Caco-2 (cell line): ENCODE measurements at regions not wholly inside any gene's neighbourhood (a gene's known extent, or its start where the extent isn't known, plus 50 kb on each side); places are given as distances from the start of the nearest gene placed in this dataset.
A peak's percentile ranks its signal among the peaks of the same experiment; 100 is the strongest.

Experiments
- BruUV-seq: library from RNA; stranded (reverse); fragments of 400-500 nt; replicated peaks from 2 replicates; lab custom pipeline; 2021; lab: Mats Ljungman, UMichigan
- CTCF ChIA-PET: fragments of 300-600 bp; sonication (Branson Sonifier 250); formaldehyde crosslinking; loops from one replicate; lab custom pipeline; 2022; ENCODE audit warnings: antibody characterized with exemption; lab: Charles Lee
- POLR2A ChIA-PET: fragments of 300-600 bp; sonication (Branson Sonifier 250); formaldehyde crosslinking; loops from one replicate; lab custom pipeline; 2022; ENCODE audit warnings: antibody characterized with exemption; lab: Charles Lee
- DNase-seq, 2 experiments: peaks; one replicate each; pipeline versions ENCODE4 v3.0.0 to v3.0.0-alpha.2; 2020 to 2022
- H3K27me3 ChIP-seq: replicated peaks from 2 replicates; pipeline ENCODE4 v1.6.0; 2011; ENCODE audit warnings: low read length; ENCODE audit not compliant: control insufficient read depth, insufficient read depth
- H3K36me3 ChIP-seq: 2 replicates; pipeline ENCODE4 v1.5.1; 2011; ENCODE audit warnings: low read length; ENCODE audit not compliant: control insufficient read depth, insufficient read depth
- H3K4me1 ChIP-seq: fragments of 250-450 bp; sonication (Bioruptor Pico); 2 replicates; pipeline ENCODE4 v1.5.1; 2020; ENCODE audit warnings: mild to moderate bottlenecking
- H3K4me3 ChIP-seq: 2 replicates; pipeline ENCODE4 v1.5.1; 2011; ENCODE audit warnings: low read depth, mild to moderate bottlenecking, control low read depth, low read length
- H3K9me3 ChIP-seq: fragments of 250-450 bp; sonication (Bioruptor Pico); 2 replicates; pipeline ENCODE4 v1.5.1; 2020; ENCODE audit warnings: mild to moderate bottlenecking, moderate library complexity
- H3K27ac Mint-ChIP-seq: one replicate; pipeline ENCODE4 v1.8.0; 2022; ENCODE audit warnings: mixed read lengths; ENCODE audit not compliant: unreplicated experiment
- H3K27me3 Mint-ChIP-seq: one replicate; pipeline ENCODE4 v1.8.0; 2022; ENCODE audit warnings: mixed read lengths; ENCODE audit not compliant: insufficient read depth, unreplicated experiment
- H3K36me3 Mint-ChIP-seq: one replicate; pipeline ENCODE4 v1.8.0; 2022; ENCODE audit warnings: mild to moderate bottlenecking, mixed read lengths; ENCODE audit not compliant: insufficient read depth, unreplicated experiment
- H3K4me1 Mint-ChIP-seq: one replicate; pipeline ENCODE4 v1.8.0; 2022; ENCODE audit warnings: low read depth, mixed read lengths; ENCODE audit not compliant: unreplicated experiment
- H3K4me3 Mint-ChIP-seq: one replicate; pipeline ENCODE4 v1.8.0; 2022; ENCODE audit warnings: mild to moderate bottlenecking, moderate library complexity, mixed read lengths; ENCODE audit not compliant: unreplicated experiment
- H3K9me3 Mint-ChIP-seq: one replicate; pipeline ENCODE4 v1.8.0; 2022; ENCODE audit warnings: mixed read lengths; ENCODE audit not compliant: unreplicated experiment
- intact Hi-C: fragments of 100-400 bp; cut with micrococcal nuclease; formaldehyde crosslinking; loops from one replicate; pipeline ENCODE4 v1.10.0; 2022; ENCODE audit not compliant: unreplicated experiment
- TF ChIP-seq, protein P1 (sequence below), 2 experiments: fragments of 200-600 bp in 1 of 2; IDR thresholded peaks; 1 replicate in 1 of 2; 2 replicates in 1 of 2; pipeline versions ENCODE4 v1.5.1 to v1.8.0; 2011 to 2022; ENCODE audit warnings: antibody characterized with exemption in 1 of 2, control low read depth in 1 of 2, inconsistent platforms in 1 of 2, low read depth in 1 of 2, low read length in 1 of 2, mild to moderate bottlenecking in 1 of 2, moderate library complexity in 1 of 2; ENCODE audit not compliant: insufficient read depth in 1 of 2, severe bottlenecking in 1 of 2, unreplicated experiment in 1 of 2

DNA sequence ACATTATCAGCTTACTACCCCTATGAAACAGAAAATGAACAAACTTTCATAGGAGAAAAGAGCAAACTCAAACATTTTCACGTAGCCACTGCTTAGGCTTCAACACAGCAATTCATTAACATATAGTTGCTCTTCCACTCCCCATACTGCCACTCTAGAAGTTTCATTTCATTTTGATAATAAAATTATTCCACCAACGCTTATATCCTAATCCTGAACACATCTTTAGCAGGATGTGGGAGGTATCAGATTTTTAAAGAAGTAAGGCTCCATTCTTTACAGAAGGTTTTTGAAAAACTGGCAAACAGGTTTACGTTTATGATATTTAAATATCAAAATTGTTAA is 77.5 kb upstream of the ANK3 start:
- Mint-ChIP-seq H3K4me1 (peaks cover 10% of the 10 kb centered on the region), H3K36me3 (no peaks in the 10 kb centered on the region)
- TF ChIP-seq, protein P1, sequence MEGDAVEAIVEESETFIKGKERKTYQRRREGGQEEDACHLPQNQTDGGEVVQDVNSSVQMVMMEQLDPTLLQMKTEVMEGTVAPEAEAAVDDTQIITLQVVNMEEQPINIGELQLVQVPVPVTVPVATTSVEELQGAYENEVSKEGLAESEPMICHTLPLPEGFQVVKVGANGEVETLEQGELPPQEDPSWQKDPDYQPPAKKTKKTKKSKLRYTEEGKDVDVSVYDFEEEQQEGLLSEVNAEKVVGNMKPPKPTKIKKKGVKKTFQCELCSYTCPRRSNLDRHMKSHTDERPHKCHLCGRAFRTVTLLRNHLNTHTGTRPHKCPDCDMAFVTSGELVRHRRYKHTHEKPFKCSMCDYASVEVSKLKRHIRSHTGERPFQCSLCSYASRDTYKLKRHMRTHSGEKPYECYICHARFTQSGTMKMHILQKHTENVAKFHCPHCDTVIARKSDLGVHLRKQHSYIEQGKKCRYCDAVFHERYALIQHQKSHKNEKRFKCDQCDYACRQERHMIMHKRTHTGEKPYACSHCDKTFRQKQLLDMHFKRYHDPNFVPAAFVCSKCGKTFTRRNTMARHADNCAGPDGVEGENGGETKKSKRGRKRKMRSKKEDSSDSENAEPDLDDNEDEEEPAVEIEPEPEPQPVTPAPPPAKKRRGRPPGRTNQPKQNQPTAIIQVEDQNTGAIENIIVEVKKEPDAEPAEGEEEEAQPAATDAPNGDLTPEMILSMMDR (IDR thresholded peaks at IDR 0.05; ENCODE audit: insufficient read depth in 1 of 2, low read depth in 1 of 2, low read length in 1 of 2, severe bottlenecking in 1 of 2, unreplicated experiment in 1 of 2) = no peak

DNA sequence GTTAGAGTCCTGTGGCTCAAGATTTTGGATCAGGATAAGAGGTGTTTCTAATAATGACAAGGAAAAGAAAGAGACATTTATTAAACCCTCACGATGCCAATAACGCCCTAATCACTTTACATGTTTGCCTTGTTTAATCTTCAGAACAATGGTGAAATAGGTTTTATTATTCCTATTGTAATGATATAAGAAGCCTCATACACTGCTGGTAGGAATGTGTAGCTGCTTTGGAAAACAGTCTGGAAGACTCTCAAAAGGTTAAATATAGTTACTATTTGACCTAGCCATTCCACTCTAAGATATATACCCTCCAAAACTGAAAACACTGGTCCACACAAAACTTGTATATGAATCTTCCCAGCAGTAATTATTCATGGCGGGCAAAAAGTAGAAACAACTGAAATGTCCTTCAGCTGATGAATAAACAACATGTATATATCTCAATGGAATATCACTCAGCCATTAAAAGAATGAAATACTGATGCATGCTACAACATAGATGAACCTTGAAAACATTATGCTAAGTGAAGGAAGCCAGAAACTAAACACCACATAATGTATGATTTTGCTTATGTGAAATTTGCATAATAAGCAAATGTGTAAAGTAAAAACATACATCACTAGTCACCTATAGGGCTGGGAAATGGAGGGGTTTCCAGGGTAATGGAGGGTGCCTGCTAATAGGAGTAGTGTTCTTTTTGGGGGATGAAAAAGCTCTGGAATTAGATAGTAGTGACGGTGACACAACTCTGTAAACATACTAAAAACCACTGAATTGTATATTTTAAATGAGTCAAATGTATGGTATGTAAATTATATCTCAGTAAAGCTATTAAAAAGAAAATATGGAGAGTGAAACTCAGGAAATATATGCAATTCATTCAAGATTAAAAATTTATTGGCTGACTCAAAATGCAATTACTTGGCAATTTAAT is 76.9 kb upstream of the ANK3 start:
- Histone ChIP-seq H3K27me3 (no peaks in the 10 kb centered on the region), H3K36me3 (no peaks in the 10 kb centered on the region), H3K4me3 (no peak overlapping the region), H3K9me3 (no peaks in the 10 kb centered on the region), H3K4me1 (no peaks in the 10 kb centered on the region)
- H3K27ac Mint-ChIP-seq = no peak overlapping the region
- no peak overlapping the region for H3K4me3 Mint-ChIP-seq
- no TSS peak for BruUV-seq
- H3K36me3 Mint-ChIP-seq = no peaks in the 10 kb centered on the region
- CTCF ChIA-PET = interaction anchor here (1.0 kb wide), 1 partner anchor 184 kb away, joined by 3 read pairs; no protein-coding TSS in a partner anchor
- TF ChIP-seq, protein P1 (IDR thresholded peaks at IDR 0.05; ENCODE audit: insufficient read depth in 1 of 2, low read depth in 1 of 2, low read length in 1 of 2, severe bottlenecking in 1 of 2, unreplicated experiment in 1 of 2) = peak in 1 of 2 experiments; percentile 12
- intact Hi-C loops = no loop called here
- H3K9me3 Mint-ChIP-seq = no peaks in the 10 kb centered on the region
- POLR2A ChIA-PET = no interaction called here
- H3K4me1 Mint-ChIP-seq = peaks cover 10% of the 10 kb centered on the region
- no peaks in the 10 kb centered on the region for H3K27me3 Mint-ChIP-seq
- no peak for DNase-seq

More for the DNA sequence above, 77.5 kb upstream of the ANK3 start:
- no TSS peak for BruUV-seq
- Mint-ChIP-seq H3K27ac (no peak overlapping the region), H3K27me3 (no peaks in the 10 kb centered on the region), H3K9me3 (no peaks in the 10 kb centered on the region), H3K4me3 (no peak overlapping the region)
- Histone ChIP-seq H3K4me1 (no peaks in the 10 kb centered on the region), H3K36me3 (no peaks in the 10 kb centered on the region), H3K4me3 (no peak overlapping the region), H3K27me3 (no peaks in the 10 kb centered on the region), H3K9me3 (no peaks in the 10 kb centered on the region)
- DNase-seq = no peak
- POLR2A ChIA-PET = no interaction called here
- intact Hi-C loops = no loop called here
- CTCF ChIA-PET = interaction anchor here (1.0 kb wide), 1 partner anchor 183 kb away, joined by 3 read pairs; no protein-coding TSS in a partner anchor

DNA sequence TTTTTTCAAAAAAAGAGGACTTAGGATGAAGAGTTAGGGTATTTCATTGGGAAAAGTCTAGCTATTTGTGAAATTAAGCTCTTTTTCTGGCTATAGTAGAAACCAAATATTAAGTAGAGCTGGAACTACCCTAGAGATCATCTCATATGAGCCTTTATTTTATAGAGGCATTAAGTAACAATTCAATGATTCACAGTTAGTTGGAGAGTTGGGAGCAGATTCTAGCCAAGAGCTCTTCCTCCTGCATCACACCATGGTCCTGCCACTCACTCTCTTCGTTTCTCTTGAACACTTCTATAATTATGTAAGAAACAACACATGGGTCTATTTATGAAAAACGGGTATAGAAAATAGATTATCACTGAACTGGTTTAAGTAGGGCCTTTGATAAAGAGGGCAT is 76.1 kb upstream of the ANK3 start:
- intact Hi-C loops = no loop called here
- no TSS peak for BruUV-seq
- Mint-ChIP-seq H3K36me3 (no peaks in the 10 kb centered on the region), H3K27me3 (no peaks in the 10 kb centered on the region), H3K4me1 (peaks cover 10% of the 10 kb centered on the region), H3K4me3 (no peak overlapping the region), H3K27ac (no peak overlapping the region), H3K9me3 (no peaks in the 10 kb centered on the region)
- TF ChIP-seq, protein P1 (IDR thresholded peaks at IDR 0.05; ENCODE audit: insufficient read depth in 1 of 2, low read depth in 1 of 2, low read length in 1 of 2, severe bottlenecking in 1 of 2, unreplicated experiment in 1 of 2) = no peak
- DNase-seq = no peak
- ChIA-PET CTCF (interaction anchor here (1.0 kb wide), 1 partner anchor 184 kb away, joined by 3 read pairs; no protein-coding TSS in a partner anchor), POLR2A (no interaction called here)
- no peaks in the 10 kb centered on the region for H3K4me1 ChIP-seq
- H3K36me3 ChIP-seq = no peaks in the 10 kb centered on the region
- H3K9me3 ChIP-seq = no peaks in the 10 kb centered on the region
- no peak overlapping the region for H3K4me3 ChIP-seq
- H3K27me3 ChIP-seq = no peaks in the 10 kb centered on the region
